ENCODE measurements at regions not wholly inside any gene's neighbourhood (a gene's known extent, or its start where the extent isn't known, plus 50 kb on each side); places are given as distances from the start of the nearest gene placed in this dataset.

DNA sequence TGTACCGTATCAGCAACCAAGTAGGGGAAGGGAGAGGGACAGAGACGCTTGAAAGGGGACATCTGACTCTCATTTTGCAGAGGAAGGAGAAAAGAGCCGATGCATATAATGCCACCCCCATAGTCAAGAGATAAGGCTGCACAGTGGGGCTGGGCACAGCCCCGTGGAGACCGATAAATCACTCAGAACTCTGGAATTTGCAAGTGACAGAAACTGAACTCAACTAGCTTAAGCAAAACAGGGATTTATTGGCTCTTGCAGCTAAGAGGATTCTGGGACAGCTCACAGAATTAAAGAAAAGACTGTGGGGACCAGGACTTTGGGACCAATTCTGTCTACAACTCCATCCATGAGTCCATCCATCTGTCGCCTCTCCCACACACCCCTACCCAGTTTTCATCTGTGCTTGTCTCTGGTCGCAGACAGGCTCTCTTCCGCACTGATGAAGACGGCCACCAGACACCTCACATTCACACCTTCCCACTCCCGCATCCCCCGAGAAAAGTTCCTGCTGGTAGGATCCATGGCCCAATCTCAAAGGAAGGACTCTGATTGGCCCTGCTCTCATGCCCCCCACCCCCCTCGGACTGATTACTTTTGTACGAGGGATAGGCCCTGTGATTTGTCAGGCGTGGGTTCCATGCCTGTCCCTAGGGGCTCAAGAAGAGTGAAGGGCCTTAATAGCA lies 105.9 kb upstream of the RPL38 start:
- Histone ChIP-seq H3K9me3 (ENCODE audit: control insufficient read depth, low read length) (no peaks in the 10 kb centered on the region), H3K9ac (ENCODE audit: low read length) (no peak overlapping the region), H3K4me1 (ENCODE audit: control insufficient read depth, insufficient read depth, low read length) (no peaks in the 10 kb centered on the region), H3K27me3 (ENCODE audit: control insufficient read depth, insufficient read depth, low read length) (peaks cover 11% of the 10 kb centered on the region), H3K36me3 (ENCODE audit: control insufficient read depth, insufficient read depth, low read length) (no peaks in the 10 kb centered on the region), H3K4me3 (ENCODE audit: low read length) (no peak overlapping the region)

- Histone ChIP-seq H3K9ac (ENCODE audit: low read length) (no peak overlapping the region), H3K9me3 (ENCODE audit: control insufficient read depth, low read length) (no peaks in the 10 kb centered on the region), H3K27me3 (ENCODE audit: control insufficient read depth, insufficient read depth, low read length) (peaks cover 17% of the 10 kb centered on the region), H3K4me1 (ENCODE audit: control insufficient read depth, insufficient read depth, low read length) (no peaks in the 10 kb centered on the region), H3K36me3 (ENCODE audit: control insufficient read depth, insufficient read depth, low read length) (no peaks in the 10 kb centered on the region), H3K4me3 (ENCODE audit: low read length) (no peak overlapping the region)
These were observed 105.1 kb upstream of the RPL38 start for GRCh38 chr17:74098136-74099024.

DNA sequence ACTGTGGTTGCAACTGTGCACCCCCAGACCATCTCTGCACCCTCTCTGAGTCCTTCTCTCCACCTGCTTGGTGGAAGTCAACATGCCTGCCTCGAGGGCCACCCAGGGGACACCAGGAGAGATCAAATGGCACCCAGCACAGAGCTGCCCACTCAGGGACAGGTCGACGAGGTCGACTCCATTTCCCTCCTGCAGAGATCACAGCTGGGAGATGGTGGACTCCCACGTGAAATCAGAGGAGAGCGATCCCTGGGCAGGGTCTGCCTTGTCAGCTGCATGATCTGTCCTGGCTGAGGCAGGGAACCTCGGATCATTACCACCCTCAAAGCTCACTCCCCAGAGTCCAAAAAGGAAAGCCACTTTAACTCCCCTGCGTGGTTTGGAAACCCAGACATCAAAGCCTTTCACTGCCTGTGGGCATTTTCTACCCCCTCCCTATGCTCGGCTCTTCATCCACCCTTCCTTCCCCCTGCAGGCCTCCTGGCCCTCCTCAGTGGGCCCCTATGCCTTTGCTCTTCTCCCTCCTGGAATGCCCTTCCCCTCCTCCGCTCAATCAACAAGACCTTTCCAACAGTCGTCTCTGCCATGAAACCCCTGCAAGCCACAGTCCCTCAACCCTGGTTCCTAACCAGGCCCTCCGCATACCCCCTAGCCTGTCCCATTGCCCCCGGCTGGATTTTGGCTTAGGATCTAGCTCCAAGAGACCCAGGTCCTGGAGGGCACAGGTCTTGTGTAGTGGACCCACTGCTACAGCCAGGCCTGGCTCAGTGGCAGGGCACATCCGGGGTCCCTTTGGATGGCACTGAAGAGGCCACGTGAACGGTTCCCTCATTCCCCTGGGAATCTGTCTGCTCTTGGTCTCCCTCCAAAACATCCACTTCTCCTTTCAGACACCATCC lies 103.8 kb upstream of the RPL38 start:
- Histone ChIP-seq H3K4me3 (ENCODE audit: low read length) (no peak overlapping the region), H3K9ac (ENCODE audit: low read length) (no peak overlapping the region), H3K9me3 (ENCODE audit: control insufficient read depth, low read length) (no peaks in the 10 kb centered on the region), H3K36me3 (ENCODE audit: control insufficient read depth, insufficient read depth, low read length) (no peaks in the 10 kb centered on the region), H3K27me3 (ENCODE audit: control insufficient read depth, insufficient read depth, low read length) (peaks cover 18% of the 10 kb centered on the region), H3K4me1 (ENCODE audit: control insufficient read depth, insufficient read depth, low read length) (no peaks in the 10 kb centered on the region)

DNA sequence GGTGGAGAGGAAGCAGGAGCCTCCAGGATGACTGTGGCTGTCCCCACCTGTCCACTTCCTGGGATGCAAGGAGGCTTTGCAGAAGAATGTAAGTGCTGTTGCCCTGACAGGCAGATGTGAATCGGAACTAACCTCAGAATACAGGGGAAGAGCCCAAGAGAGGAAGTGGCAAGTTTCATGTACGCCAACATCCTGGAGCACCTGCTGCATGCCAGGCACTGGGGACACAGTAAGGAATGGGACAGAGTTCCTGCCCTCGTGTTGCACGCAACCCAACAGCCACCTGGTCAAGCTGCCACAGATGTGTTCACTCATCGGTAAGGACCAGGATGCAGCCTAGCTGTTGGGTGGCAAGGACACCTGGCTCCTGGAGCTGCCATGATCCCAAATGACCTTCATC lies 98.6 kb upstream of the RPL38 start:
- no peaks in the 10 kb centered on the region for H3K36me3 ChIP-seq (ENCODE audit: control insufficient read depth, insufficient read depth, low read length)
- H3K4me1 ChIP-seq (ENCODE audit: control insufficient read depth, insufficient read depth, low read length), result no peaks in the 10 kb centered on the region
- no peaks in the 10 kb centered on the region for H3K9me3 ChIP-seq (ENCODE audit: control insufficient read depth, low read length)
- no peak overlapping the region for H3K9ac ChIP-seq (ENCODE audit: low read length)
- peaks cover 10% of the 10 kb centered on the region for H3K27me3 ChIP-seq (ENCODE audit: control insufficient read depth, insufficient read depth, low read length)
- no peak overlapping the region for H3K4me3 ChIP-seq (ENCODE audit: low read length)

DNA sequence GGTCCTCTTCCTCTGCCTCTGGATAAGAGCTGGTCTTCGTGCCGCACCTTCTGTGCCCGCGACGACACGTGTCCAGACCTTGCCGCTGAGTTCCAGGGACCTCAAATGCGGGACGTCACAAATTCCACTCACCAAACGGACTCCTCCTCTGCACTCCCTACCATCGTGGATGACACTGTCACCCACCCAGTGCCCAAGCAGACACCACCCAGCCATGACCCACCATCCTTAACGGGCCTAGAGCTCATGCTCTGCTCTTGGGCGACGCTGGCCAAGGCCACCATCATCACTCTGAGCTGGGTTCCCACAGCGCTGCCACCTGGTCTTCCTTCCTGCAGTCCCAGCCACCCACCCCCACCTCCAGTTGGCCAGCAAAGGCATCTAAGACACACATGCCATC lies 96.4 kb upstream of the RPL38 start:
- H3K36me3 ChIP-seq (ENCODE audit: control insufficient read depth, insufficient read depth, low read length), result no peaks in the 10 kb centered on the region
- no peaks in the 10 kb centered on the region for H3K9me3 ChIP-seq (ENCODE audit: control insufficient read depth, low read length)
- H3K4me3 ChIP-seq (ENCODE audit: low read length), result no peak overlapping the region
- no peak overlapping the region for H3K9ac ChIP-seq (ENCODE audit: low read length)
- H3K4me1 ChIP-seq (ENCODE audit: control insufficient read depth, insufficient read depth, low read length), result no peaks in the 10 kb centered on the region
- H3K27me3 ChIP-seq (ENCODE audit: control insufficient read depth, insufficient read depth, low read length), result peaks cover 7% of the 10 kb centered on the region

- H3K9ac ChIP-seq (ENCODE audit: low read length), result no peak overlapping the region
- no peak overlapping the region for H3K4me3 ChIP-seq (ENCODE audit: low read length)
- H3K4me1 ChIP-seq (ENCODE audit: control insufficient read depth, insufficient read depth, low read length), result no peaks in the 10 kb centered on the region
- H3K27me3 ChIP-seq (ENCODE audit: control insufficient read depth, insufficient read depth, low read length), result peaks cover 2% of the 10 kb centered on the region
- no peaks in the 10 kb centered on the region for H3K36me3 ChIP-seq (ENCODE audit: control insufficient read depth, insufficient read depth, low read length)
- H3K9me3 ChIP-seq (ENCODE audit: control insufficient read depth, low read length), result no peaks in the 10 kb centered on the region
These were observed 95.3 kb upstream of the RPL38 start for GRCh38 chr17:74108126-74108705.

DNA sequence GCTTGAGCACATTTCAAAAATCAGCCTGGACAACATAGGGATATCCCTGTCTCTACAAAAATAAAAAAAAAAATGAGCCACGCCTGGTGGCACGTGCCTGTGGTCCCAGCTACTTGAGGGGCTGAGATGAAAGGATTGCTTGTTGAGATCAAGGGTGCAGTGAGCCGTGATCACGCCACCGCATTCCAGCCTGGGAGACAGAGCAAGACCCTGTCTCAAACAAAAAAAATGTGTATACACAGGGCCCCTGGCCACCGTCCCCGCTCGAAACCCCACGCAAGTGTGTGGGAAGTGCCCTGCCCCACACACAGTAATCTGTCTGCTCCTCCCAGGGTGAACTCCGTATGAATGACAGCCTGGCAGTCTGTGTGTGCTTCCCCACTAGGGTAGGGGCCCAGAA lies 93.0 kb upstream of the RPL38 start:
- Histone ChIP-seq H3K4me3 (ENCODE audit: low read length) (no peak overlapping the region), H3K9ac (ENCODE audit: low read length) (no peak overlapping the region), H3K4me1 (ENCODE audit: control insufficient read depth, insufficient read depth, low read length) (no peaks in the 10 kb centered on the region), H3K27me3 (ENCODE audit: control insufficient read depth, insufficient read depth, low read length) (peaks cover 8% of the 10 kb centered on the region), H3K36me3 (ENCODE audit: control insufficient read depth, insufficient read depth, low read length) (no peaks in the 10 kb centered on the region), H3K9me3 (ENCODE audit: control insufficient read depth, low read length) (no peaks in the 10 kb centered on the region)

DNA sequence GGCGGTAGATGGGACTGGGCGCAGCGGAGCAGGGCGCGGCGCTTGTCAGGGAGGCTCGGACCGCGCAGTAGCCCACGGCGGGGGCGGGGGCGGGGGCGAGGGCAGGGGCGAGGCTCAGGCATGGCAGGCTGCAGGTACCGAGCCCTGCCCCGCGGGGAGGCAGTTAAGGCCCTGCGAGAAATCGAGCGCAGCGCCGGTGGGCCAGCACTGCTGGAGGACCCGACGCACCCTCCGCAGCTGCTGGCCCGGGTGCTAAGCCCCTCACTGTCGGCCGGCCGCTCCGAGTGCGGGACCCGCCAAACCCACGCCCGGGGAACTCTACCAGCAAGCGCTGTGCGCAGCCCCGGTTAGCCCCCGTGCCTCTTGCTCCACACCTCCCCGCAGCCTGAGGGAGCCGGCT lies 90.2 kb upstream of the RPL38 start:
- Histone ChIP-seq H3K9me3 (ENCODE audit: control insufficient read depth, low read length) (no peaks in the 10 kb centered on the region), H3K27me3 (ENCODE audit: control insufficient read depth, insufficient read depth, low read length) (peaks cover 18% of the 10 kb centered on the region), H3K36me3 (ENCODE audit: control insufficient read depth, insufficient read depth, low read length) (no peaks in the 10 kb centered on the region), H3K4me3 (ENCODE audit: low read length) (no peak overlapping the region), H3K9ac (ENCODE audit: low read length) (no peak overlapping the region), H3K4me1 (ENCODE audit: control insufficient read depth, insufficient read depth, low read length) (no peaks in the 10 kb centered on the region)

DNA sequence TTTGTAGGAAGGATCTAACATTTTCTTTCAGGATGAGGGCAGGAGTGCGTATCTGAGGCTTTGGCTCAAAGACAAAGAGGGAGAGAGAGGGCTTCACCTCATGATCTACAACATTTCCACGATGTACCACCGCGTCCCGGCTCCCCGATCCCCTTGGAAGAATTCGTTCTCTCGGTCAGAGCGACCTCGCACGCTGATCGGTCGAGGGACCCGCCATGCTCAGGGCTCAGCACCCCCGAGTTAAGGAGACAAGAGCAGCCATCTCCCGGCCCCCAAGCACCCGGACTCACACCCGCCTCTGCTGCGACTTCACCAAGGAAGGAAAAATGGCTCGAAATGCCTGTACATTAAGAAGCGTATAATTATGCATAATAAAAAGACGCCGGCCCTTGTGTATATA lies 89.5 kb upstream of the RPL38 start:
- H3K4me3 ChIP-seq (ENCODE audit: low read length), result no peak overlapping the region
- H3K27me3 ChIP-seq (ENCODE audit: control insufficient read depth, insufficient read depth, low read length), result peaks cover 22% of the 10 kb centered on the region
- H3K36me3 ChIP-seq (ENCODE audit: control insufficient read depth, insufficient read depth, low read length), result no peaks in the 10 kb centered on the region
- H3K9me3 ChIP-seq (ENCODE audit: control insufficient read depth, low read length), result no peaks in the 10 kb centered on the region
- no peak overlapping the region for H3K9ac ChIP-seq (ENCODE audit: low read length)
- no peaks in the 10 kb centered on the region for H3K4me1 ChIP-seq (ENCODE audit: control insufficient read depth, insufficient read depth, low read length)

DNA sequence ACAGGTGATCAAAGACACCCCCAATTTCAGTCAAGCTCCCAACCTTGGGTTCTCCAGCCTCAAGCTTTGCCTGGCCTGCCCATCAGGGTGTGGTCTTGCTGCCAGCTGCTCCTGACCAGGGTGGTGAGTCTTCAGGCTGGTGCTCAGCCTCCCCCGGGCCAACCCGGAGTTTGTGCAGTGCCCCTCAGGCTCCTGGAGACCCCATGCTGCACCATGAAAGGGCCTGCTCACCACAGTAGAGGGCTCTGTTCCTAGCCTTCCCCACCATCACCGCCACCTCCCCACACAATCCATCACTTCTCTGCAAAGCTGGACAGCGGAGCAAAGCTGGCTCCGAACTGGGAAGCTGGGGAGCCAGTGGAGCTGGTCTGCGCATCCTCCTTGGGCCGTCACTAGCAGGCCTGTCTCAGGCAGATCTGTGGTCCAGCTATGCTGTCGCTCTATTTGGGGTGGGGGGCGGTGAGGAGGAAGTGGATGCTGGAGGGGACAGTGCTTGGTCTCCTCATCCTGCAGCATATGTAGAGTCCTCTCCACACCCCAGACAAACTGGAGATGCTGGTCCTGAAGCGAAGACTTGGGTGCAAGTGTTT lies 88.5 kb upstream of the RPL38 start:
- Histone ChIP-seq H3K4me1 (ENCODE audit: control insufficient read depth, insufficient read depth, low read length) (no peaks in the 10 kb centered on the region), H3K4me3 (ENCODE audit: low read length) (no peak overlapping the region), H3K9me3 (ENCODE audit: control insufficient read depth, low read length) (no peaks in the 10 kb centered on the region), H3K27me3 (ENCODE audit: control insufficient read depth, insufficient read depth, low read length) (peaks cover 23% of the 10 kb centered on the region), H3K9ac (ENCODE audit: low read length) (no peak overlapping the region), H3K36me3 (ENCODE audit: control insufficient read depth, insufficient read depth, low read length) (no peaks in the 10 kb centered on the region)

- Histone ChIP-seq H3K9ac (ENCODE audit: low read length) (no peak overlapping the region), H3K4me1 (ENCODE audit: control insufficient read depth, insufficient read depth, low read length) (no peaks in the 10 kb centered on the region), H3K9me3 (ENCODE audit: control insufficient read depth, low read length) (no peaks in the 10 kb centered on the region), H3K36me3 (ENCODE audit: control insufficient read depth, insufficient read depth, low read length) (no peaks in the 10 kb centered on the region), H3K27me3 (ENCODE audit: control insufficient read depth, insufficient read depth, low read length) (peaks cover 23% of the 10 kb centered on the region), H3K4me3 (ENCODE audit: low read length) (no peak overlapping the region)
These were observed 87.9 kb upstream of the RPL38 start for GRCh38 chr17:74115586-74115985.
